ENCODE measurements at regions not wholly inside any gene's neighbourhood (a gene's known extent, or its start where the extent isn't known, plus 50 kb on each side); places are given as distances from the start of the nearest gene placed in this dataset.

DNA sequence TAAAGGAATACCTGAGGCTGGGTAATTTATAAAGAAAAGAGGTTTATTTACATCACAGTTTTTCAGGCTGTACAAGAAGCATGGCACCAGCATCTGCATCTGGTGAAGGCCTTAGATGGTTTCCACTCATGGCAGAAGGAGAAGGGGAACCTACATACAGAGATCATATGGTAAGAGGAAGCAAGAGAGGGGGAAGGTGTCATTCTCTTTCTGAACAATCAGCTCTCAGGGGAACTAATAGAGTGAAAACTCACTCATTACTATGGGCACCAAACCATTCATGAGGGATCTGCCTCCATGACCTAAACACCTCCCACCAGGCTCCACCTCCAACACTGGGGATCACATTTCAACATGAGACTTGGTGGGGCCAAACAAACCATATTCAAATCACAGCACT lies 61.7 kb upstream of the PPP1R2C start:
- no peak overlapping the region for H3K4me3 ChIP-seq (ENCODE audit: insufficient read depth, low read length)
- no peaks in the 10 kb centered on the region for H3K4me1 ChIP-seq (ENCODE audit: insufficient read depth, low read length)
- no peak for DNase-seq (ENCODE audit: insufficient read length, low spot score, missing footprints)
- H3K36me3 ChIP-seq (ENCODE audit: insufficient read depth, low read length), result no peaks in the 10 kb centered on the region
- H3K4me2 ChIP-seq (ENCODE audit: insufficient read depth, low read length), result no peak overlapping the region
- H3K79me2 ChIP-seq (ENCODE audit: insufficient read depth, low read length), result no peaks in the 10 kb centered on the region
- no peaks in the 10 kb centered on the region for H4K20me1 ChIP-seq (ENCODE audit: insufficient read depth, low read length)
- TF ChIP-seq, protein P1, sequence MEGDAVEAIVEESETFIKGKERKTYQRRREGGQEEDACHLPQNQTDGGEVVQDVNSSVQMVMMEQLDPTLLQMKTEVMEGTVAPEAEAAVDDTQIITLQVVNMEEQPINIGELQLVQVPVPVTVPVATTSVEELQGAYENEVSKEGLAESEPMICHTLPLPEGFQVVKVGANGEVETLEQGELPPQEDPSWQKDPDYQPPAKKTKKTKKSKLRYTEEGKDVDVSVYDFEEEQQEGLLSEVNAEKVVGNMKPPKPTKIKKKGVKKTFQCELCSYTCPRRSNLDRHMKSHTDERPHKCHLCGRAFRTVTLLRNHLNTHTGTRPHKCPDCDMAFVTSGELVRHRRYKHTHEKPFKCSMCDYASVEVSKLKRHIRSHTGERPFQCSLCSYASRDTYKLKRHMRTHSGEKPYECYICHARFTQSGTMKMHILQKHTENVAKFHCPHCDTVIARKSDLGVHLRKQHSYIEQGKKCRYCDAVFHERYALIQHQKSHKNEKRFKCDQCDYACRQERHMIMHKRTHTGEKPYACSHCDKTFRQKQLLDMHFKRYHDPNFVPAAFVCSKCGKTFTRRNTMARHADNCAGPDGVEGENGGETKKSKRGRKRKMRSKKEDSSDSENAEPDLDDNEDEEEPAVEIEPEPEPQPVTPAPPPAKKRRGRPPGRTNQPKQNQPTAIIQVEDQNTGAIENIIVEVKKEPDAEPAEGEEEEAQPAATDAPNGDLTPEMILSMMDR (IDR thresholded peaks at IDR 0.05; ENCODE audit: extremely low read depth, low read depth, low read length), result no peak
- H2AFZ ChIP-seq (ENCODE audit: low read length), result no peak overlapping the region
- no peaks in the 10 kb centered on the region for H3K27me3 ChIP-seq (ENCODE audit: insufficient read depth, low read length)
- H3K27ac ChIP-seq (ENCODE audit: low read depth, low read length), result no peak overlapping the region
- no peaks in the 10 kb centered on the region for H3K9me3 ChIP-seq (ENCODE audit: low read depth, low read length)

DNA sequence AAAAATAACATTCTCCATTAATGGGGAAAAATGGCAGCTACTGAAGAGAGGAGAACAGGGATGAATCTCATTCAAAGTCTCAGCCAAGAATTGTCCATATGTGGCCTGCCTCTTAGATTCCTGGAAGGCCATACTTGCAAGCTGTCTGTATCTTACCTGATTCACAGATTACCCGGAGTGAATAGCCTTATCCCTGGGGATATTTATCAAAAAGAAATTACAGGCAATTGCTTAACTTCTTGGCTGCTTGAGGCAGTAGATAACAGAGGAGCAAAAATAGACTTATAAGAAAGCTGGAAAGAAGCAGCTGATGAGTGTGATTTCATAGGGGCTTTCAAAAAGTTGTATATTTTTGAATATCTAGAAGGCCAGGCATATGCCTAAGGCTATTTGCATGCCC lies 68.8 kb upstream of the PPP1R2C start:
- Histone ChIP-seq H3K79me2 (ENCODE audit: insufficient read depth, low read length) (no peaks in the 10 kb centered on the region), H3K4me2 (ENCODE audit: insufficient read depth, low read length) (no peak overlapping the region), H3K27ac (ENCODE audit: low read depth, low read length) (no peak overlapping the region), H3K9me3 (ENCODE audit: low read depth, low read length) (no peaks in the 10 kb centered on the region), H3K4me1 (ENCODE audit: insufficient read depth, low read length) (no peaks in the 10 kb centered on the region), H3K36me3 (ENCODE audit: insufficient read depth, low read length) (no peaks in the 10 kb centered on the region), H3K27me3 (ENCODE audit: insufficient read depth, low read length) (no peaks in the 10 kb centered on the region), H3K4me3 (ENCODE audit: insufficient read depth, low read length) (no peak overlapping the region), H2AFZ (ENCODE audit: low read length) (no peak overlapping the region), H4K20me1 (ENCODE audit: insufficient read depth, low read length) (no peaks in the 10 kb centered on the region)
- no peak for DNase-seq (ENCODE audit: insufficient read length, low spot score, missing footprints)
- TF ChIP-seq, protein P1 (IDR thresholded peaks at IDR 0.05; ENCODE audit: extremely low read depth, low read depth, low read length), result no peak

DNA sequence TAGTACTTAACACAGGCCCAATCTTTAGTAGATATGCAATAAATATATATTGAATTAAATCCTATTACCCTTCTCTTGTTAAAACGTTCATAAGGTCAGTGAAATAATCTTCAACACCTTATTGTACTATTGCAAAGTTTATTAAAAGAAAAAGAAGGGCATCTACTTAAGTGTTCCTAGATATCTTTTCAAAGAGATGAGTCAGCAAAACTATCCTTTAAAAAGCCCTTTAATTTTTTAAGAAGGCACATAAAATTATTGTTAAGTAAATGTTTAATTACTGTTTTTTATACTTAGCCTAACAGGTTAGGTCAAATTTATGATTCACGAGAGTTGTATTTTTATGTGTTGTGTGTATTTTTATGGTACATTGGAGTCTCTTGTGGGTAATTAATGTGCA lies 77.3 kb upstream of the PPP1R2C start:
- Histone ChIP-seq H3K36me3 (ENCODE audit: insufficient read depth, low read length) (no peaks in the 10 kb centered on the region), H4K20me1 (ENCODE audit: insufficient read depth, low read length) (no peaks in the 10 kb centered on the region), H3K4me1 (ENCODE audit: insufficient read depth, low read length) (no peaks in the 10 kb centered on the region)

DNA sequence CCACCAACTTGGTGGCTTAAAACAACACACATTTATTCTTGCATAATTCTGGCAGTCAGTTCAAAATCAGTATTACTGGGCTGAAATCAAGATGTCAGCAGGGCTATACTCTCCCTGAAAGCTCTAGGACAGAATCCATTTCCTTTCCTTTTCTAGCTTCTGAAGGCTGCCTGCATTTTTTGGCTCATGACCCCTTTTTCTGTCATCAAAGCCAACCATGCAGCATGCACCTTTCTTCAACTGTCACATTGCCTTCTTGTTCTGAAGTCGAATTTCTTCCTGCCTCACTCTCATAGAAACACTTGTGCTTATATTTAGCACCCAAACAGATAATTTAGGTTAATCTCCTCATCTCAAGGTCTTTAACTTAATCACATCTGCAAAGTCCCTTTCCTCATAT lies 79.8 kb upstream of the PPP1R2C start:
- no peaks in the 10 kb centered on the region for H3K4me1 ChIP-seq (ENCODE audit: insufficient read depth, low read length)
- H3K27me3 ChIP-seq (ENCODE audit: insufficient read depth, low read length), result no peaks in the 10 kb centered on the region
- H2AFZ ChIP-seq (ENCODE audit: low read length), result no peak overlapping the region
- DNase-seq (ENCODE audit: insufficient read length, low spot score, missing footprints), result no peak
- no peaks in the 10 kb centered on the region for H3K79me2 ChIP-seq (ENCODE audit: insufficient read depth, low read length)
- no peak overlapping the region for H3K4me3 ChIP-seq (ENCODE audit: insufficient read depth, low read length)
- TF ChIP-seq, protein P1 (IDR thresholded peaks at IDR 0.05; ENCODE audit: extremely low read depth, low read depth, low read length), result no peak
- no peak overlapping the region for H3K27ac ChIP-seq (ENCODE audit: low read depth, low read length)
- H3K9me3 ChIP-seq (ENCODE audit: low read depth, low read length), result no peaks in the 10 kb centered on the region
- no peak overlapping the region for H3K4me2 ChIP-seq (ENCODE audit: insufficient read depth, low read length)
- H4K20me1 ChIP-seq (ENCODE audit: insufficient read depth, low read length), result no peaks in the 10 kb centered on the region
- H3K36me3 ChIP-seq (ENCODE audit: insufficient read depth, low read length), result no peaks in the 10 kb centered on the region

More for the DNA sequence above, 77.3 kb upstream of the PPP1R2C start:
- Histone ChIP-seq H3K27me3 (ENCODE audit: insufficient read depth, low read length) (no peaks in the 10 kb centered on the region), H3K4me3 (ENCODE audit: insufficient read depth, low read length) (no peak overlapping the region), H3K27ac (ENCODE audit: low read depth, low read length) (no peak overlapping the region), H3K4me2 (ENCODE audit: insufficient read depth, low read length) (no peak overlapping the region), H2AFZ (ENCODE audit: low read length) (no peak overlapping the region), H3K79me2 (ENCODE audit: insufficient read depth, low read length) (no peaks in the 10 kb centered on the region), H3K9me3 (ENCODE audit: low read depth, low read length) (no peaks in the 10 kb centered on the region)
- TF ChIP-seq, protein P1 (IDR thresholded peaks at IDR 0.05; ENCODE audit: extremely low read depth, low read depth, low read length), result no peak
- DNase-seq (ENCODE audit: insufficient read length, low spot score, missing footprints), result no peak

Data from osteoblast (primary cell).